GM18499 (cell line): ENCODE measurements at regions not wholly inside any gene's neighbourhood (a gene's known extent, or its start where the extent isn't known, plus 50 kb on each side); places are given as distances from the start of the nearest gene placed in this dataset.

Source experiments
- ATAC-seq: cut with Tn5 transposase; IDR thresholded peaks from one replicate; pipeline ENCODE4 v1.9.1; 2021; ENCODE audit warnings: moderate number of reproducible peaks; ENCODE audit not compliant: insufficient read depth, unreplicated experiment

GRCh38 chr20:39452583-39453340 is 490.6 kb downstream of the DHX35 start:
- ATAC-seq = no peak

DNA sequence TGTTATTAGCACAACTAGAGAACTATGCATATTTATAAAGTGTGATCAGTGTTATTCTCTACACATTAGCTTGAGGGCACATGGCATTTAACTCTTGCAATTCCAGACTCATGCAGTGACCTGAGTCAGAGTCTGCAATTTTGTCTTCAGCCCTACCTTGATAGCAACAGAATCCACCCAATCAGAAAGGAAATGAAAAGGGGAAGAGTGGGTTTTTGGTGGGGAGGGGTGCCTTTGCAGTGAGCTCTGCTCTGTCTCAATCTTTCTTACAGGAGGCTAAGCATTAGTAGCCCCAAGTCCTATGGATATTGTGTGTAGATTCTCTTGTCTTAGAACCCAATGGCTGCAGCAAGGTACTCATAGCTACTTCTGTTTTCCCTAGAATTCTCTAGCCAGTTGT is 489.2 kb downstream of the DHX35 start:
- no peak for ATAC-seq

GRCh38 chr20:39446397-39446796 is 484.3 kb downstream of the DHX35 start:
- no peak for ATAC-seq

DNA sequence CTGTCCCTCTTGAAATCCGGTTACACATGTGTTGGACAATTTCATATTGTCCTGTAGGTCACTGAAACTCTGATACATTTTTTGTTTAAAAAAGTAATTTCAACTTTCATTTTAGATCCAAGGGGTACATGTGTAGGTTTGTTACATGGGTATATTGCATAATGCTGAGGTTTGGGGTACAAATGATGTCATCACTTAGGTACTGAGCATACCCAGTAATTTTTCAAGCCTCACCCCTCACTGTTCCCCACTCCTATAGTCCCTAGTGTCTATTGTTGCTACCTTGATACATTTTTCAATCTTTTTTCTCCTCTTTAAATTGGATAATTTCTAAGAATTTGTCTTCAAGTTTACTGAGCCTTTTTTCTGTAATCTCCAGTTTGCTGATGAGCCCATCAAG is 483.0 kb downstream of the DHX35 start:
- no peak for ATAC-seq

- ATAC-seq = no peak
Observed at GRCh38 chr20:39433466-39433865, 471.3 kb downstream of the DHX35 start.

GRCh38 chr20:39431091-39431880 is 469.1 kb downstream of the DHX35 start:
- no peak for ATAC-seq

DNA sequence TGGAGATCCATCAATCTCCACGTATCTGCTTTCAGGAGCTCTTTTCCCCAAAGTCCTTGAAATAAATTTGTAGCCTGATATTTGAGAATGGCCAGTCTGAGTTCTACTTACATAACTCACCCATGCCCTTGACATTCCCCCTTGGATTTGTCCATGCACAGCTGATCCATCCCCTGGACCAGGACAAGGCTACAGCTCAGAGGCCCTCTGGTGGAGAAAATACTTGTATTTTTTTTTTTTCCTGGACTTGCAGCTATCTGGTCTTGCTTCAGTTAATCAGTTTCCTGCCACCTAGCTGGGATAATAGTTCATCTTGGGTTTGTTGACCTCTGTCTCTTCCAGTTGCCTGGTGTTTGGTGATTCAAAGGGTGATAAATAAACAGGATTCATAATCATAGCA is 467.6 kb downstream of the DHX35 start:
- no peak for ATAC-seq

GRCh38 chr20:39424962-39425678 is 463.0 kb downstream of the DHX35 start:
- ATAC-seq = no peak

- no peak for ATAC-seq
Observed at GRCh38 chr20:39421571-39422105, 459.5 kb downstream of the DHX35 start.

DNA sequence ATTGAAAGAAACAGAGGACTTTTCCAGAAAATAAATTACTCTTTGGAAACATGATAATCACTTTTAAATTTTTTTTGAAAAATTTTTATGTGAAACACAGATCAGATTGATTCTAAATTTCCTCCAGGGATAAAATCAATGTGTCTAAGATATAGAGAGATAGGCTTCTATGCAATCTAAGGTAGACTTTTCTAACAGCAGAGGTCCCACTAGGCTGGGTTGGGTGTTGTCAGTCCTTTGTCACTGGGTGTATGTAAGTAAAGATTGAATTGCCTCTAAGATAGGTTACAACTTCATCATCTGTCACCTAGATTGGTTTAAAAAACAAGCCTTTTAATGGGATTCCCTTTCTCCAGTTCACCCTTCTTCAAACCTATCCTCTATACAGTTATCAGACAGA is 449.9 kb downstream of the DHX35 start:
- no peak for ATAC-seq

- no peak for ATAC-seq
Observed at GRCh38 chr20:39399463-39399862, 437.3 kb downstream of the DHX35 start.

DNA sequence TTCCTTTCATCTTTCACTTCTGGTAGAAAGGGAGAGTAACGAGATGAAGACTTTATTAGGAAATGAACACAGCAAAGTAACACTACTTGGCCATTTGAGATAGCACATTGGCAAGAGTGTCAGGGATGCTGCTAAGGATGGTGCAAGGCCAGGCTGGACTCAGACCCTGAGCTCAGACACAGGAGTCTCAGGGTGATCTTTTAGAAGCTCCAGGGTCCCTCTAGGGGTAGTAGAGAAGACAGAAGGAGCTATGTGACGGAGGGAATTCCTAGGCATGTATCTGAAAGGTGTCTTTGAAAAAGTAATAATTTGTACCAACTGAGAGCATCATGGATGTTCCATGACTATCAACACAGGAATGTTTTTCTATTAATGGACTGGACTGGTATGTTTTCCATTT is 436.5 kb downstream of the DHX35 start:
- ATAC-seq = no peak

- ATAC-seq = no peak
Observed at GRCh38 chr20:39397646-39398045, 435.5 kb downstream of the DHX35 start.

- ATAC-seq = no peak
Observed at GRCh38 chr20:39395478-39396291, 433.5 kb downstream of the DHX35 start.

DNA sequence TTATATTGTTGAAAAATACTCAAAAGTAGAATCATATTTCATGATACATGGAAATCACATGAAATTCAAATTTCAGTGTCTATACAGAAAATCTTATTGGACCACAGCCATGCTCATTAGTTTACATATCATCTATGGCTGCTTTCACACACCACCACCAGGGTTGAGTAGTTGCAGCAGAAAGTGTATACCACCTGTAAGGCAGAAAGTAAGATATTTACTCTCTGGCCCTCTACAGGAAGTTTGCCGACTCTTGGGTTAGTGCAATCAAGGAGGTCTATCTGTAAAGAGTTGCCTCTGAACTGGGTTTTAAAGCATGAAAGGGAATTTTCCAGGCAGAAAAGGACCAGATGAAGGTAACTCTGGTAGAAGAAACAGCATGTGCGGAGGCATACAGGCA is 432.3 kb downstream of the DHX35 start:
- ATAC-seq = no peak

- no peak for ATAC-seq
Observed at GRCh38 chr20:39390186-39390585, 428.0 kb downstream of the DHX35 start.

DNA sequence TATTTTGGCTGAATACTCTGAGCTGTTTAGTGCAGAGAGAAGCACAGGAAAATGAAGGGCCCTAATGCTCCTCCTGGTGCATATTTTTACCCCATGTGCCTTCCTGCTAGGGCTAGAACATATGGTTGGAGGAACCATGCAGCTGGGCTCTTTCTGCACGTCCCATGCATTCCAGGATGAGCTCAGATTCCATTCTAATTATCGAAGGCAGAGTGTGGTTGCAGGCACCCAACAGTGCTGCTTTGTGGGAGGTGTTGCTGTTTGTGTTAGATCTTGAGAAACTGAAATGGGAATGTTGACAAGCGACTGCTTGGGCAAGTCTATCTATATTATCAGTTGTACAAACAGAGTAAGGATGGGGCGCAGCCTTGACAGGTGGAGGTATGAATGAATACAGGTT is 419.5 kb downstream of the DHX35 start:
- ATAC-seq = no peak

DNA sequence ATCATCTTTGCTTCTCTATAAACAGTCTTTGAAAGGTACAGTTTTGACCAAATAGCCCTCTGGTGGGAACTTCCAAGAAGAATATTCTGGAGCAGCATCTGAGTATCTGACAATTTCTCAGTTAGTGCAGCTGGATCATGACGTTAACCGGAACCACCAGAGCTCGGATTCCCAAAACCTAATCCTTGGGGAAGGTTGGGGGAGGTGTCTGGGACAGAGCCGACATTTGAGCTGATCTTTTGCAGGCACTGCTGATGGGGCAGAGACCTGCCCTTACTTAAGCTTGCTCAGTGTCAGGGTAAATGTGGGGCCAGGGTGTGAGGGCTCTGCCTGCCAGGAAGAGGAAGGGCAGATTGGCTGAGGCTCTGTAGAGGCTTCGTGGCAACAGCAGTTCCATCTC is 416.6 kb downstream of the DHX35 start:
- no peak for ATAC-seq

DNA sequence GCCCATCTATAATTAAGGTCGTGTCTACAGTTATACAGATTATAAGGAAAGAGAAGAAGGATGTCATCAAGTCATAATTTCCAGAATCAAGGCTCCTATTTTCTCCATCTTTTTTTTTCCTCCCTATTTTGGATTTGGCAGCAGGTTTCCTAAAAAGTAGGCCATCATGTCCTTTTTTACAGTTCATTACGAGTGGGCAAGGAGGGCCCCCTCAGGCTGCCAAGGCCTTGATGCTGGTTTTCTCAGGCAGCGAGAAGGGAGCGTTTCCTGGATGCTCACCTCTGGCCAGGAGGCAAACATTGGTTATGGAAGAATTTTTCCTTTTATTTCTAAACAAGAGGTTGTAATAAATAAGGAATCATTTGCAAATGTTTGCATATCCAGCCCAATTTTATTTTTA is 414.6 kb downstream of the DHX35 start:
- no peak for ATAC-seq

DNA sequence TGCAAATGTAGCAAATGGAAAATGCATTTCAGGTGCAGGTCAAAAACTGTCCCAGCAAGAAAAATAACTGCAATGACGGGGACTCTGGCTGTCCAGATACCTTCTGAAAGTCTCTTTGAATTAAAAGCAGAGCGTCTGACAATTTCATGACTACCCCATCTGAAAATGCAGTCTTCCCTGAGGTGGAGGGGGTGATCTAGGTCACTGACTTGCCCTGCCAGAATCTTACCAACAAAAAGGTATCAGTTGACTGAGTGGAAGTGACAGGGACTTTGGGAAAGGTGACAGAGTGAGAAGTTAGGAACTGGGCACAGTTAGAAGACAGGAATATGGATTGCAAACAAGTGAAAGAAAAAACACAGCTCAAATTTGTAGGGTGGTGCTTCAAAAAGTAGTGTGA is 402.2 kb downstream of the DHX35 start:
- ATAC-seq = no peak
